Skeletal muscle tissue (tissue), 3 donors: ENCODE measurements at regions not wholly inside any gene's neighbourhood (a gene's known extent, or its start where the extent isn't known, plus 50 kb on each side); places are given as distances from the start of the nearest gene placed in this dataset.
"Not testable (repeated sequence)": the region's sequence is repeated elsewhere in the genome, so short reads cannot be mapped to it uniquely, and the experiment has no call there.

Experiments
- H3K27ac ChIP-seq: one replicate; pipeline ENCODE4 v1.7.0; 2013; ENCODE audit warnings: mild to moderate bottlenecking, low read depth, low read length, inconsistent platforms
- H3K27me3 ChIP-seq, 3 donors: one replicate each; pipeline ENCODE4 v1.7.0; 2013; ENCODE audit warnings: low read length in 3 of 3; ENCODE audit not compliant: control insufficient read depth in 3 of 3, insufficient read depth in 3 of 3
- H3K36me3 ChIP-seq, 3 donors: one replicate each; pipeline ENCODE4 v1.7.0; 2013; ENCODE audit warnings: low read length in 3 of 3; ENCODE audit not compliant: control insufficient read depth in 3 of 3, insufficient read depth in 3 of 3
- H3K4me1 ChIP-seq, 3 donors: one replicate each; pipeline ENCODE4 v1.7.0; 2013; ENCODE audit warnings: low read length in 3 of 3, mild to moderate bottlenecking in 3 of 3; ENCODE audit not compliant: control insufficient read depth in 3 of 3, insufficient read depth in 3 of 3
- H3K4me3 ChIP-seq, 3 donors: one replicate each; pipeline ENCODE4 v1.7.0; 2013; ENCODE audit warnings: low read length in 3 of 3
- H3K9ac ChIP-seq, 3 donors: one replicate each; pipeline ENCODE4 v1.7.0; 2013; ENCODE audit warnings: low read length in 3 of 3, mild to moderate bottlenecking in 3 of 3, moderate library complexity in 2 of 3, low read depth in 1 of 3
- H3K9me3 ChIP-seq, 3 donors: one replicate each; pipeline ENCODE4 v1.7.0; 2013; ENCODE audit warnings: low read length in 3 of 3; ENCODE audit not compliant: control insufficient read depth in 3 of 3
- donor health status: Osteomylitis.

DNA sequence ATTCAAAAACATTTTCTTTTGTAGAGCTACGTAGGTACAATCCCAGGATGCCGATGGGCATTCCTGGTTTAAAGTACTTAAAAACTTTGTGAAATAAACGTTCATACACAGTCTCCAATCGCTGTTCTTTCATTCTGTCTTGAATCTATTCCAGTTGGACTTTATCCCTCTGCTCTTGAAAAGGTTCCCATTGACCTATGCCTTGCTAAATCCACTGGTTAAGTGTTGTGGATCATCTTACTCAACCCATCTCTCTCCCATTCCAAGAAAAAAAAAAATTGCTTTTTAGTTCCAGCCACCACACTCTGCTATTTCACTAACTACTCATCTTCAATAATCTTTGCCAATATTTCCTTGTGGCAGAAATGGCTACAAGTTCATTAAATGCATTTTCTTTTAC, 542.3 kb upstream of the GRIA3 start:
- Histone ChIP-seq H3K4me1 (no peaks in the 10 kb centered on the region), H3K4me3 (no peak overlapping the region), H3K9ac (no peak overlapping the region), H3K9me3 (no peaks in the 10 kb centered on the region), H3K27me3 (no peaks in the 10 kb centered on the region), H3K36me3 (no peaks in the 10 kb centered on the region), H3K27ac (no peak overlapping the region)

GRCh38 chrX:122655256-122655655, 528.8 kb upstream of the GRIA3 start:
- not testable (repeated sequence) for H3K36me3 ChIP-seq, H3K27me3 ChIP-seq, H3K4me1 ChIP-seq, H3K4me3 ChIP-seq, H3K9me3 ChIP-seq, H3K9ac ChIP-seq, H3K27ac ChIP-seq

- Histone ChIP-seq H3K4me1 (no peaks in the 10 kb centered on the region), H3K36me3 (no peaks in the 10 kb centered on the region), H3K27ac (no peak overlapping the region), H3K27me3 (no peaks in the 10 kb centered on the region), H3K9me3 (no peaks in the 10 kb centered on the region), H3K4me3 (no peak overlapping the region), H3K9ac (no peak overlapping the region)
Observed at GRCh38 chrX:122666601-122667000, 517.5 kb upstream of the GRIA3 start.

GRCh38 chrX:122667667-122668066, 516.4 kb upstream of the GRIA3 start:
- H3K27me3 ChIP-seq = no peaks in the 10 kb centered on the region
- H3K9ac ChIP-seq = no peak overlapping the region
- no peak overlapping the region for H3K27ac ChIP-seq
- no peak overlapping the region for H3K4me3 ChIP-seq
- H3K4me1 ChIP-seq = no peaks in the 10 kb centered on the region
- H3K9me3 ChIP-seq = no peaks in the 10 kb centered on the region
- no peaks in the 10 kb centered on the region for H3K36me3 ChIP-seq

DNA sequence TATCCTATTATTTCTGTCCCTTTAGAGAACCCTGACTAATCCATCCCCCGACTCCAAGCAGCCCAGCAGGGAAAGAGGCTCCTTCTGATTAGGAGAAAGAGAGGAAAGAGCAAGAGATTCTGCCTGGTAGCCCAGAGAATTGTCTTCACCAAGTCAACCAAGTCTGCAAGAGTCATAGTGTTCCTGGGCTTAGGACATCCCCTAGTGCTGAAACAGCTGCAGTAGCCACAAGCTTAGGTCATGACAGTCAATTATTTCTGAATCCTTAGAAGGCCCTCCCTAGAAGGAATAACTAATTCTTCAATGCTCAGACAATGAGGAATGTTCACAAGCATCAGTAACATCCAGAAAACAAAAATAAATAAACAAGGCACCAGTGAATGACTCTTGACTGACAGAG, 480.3 kb upstream of the GRIA3 start:
- H3K9ac ChIP-seq = no peak overlapping the region
- H3K36me3 ChIP-seq = no peaks in the 10 kb centered on the region
- no peak overlapping the region for H3K4me3 ChIP-seq
- H3K9me3 ChIP-seq = no peaks in the 10 kb centered on the region
- H3K27me3 ChIP-seq = no peaks in the 10 kb centered on the region
- H3K27ac ChIP-seq = no peak overlapping the region
- H3K4me1 ChIP-seq = no peaks in the 10 kb centered on the region

GRCh38 chrX:122739770-122740169, 444.3 kb upstream of the GRIA3 start:
- H3K4me1 ChIP-seq = no peaks in the 10 kb centered on the region
- peaks cover 0 to 3% (median 0%) of the 10 kb centered on the region in 3 donors for H3K9me3 ChIP-seq
- H3K4me3 ChIP-seq = no peak overlapping the region
- H3K27ac ChIP-seq = no peak overlapping the region
- no peaks in the 10 kb centered on the region for H3K36me3 ChIP-seq
- no peaks in the 10 kb centered on the region for H3K27me3 ChIP-seq
- no peak overlapping the region for H3K9ac ChIP-seq

DNA sequence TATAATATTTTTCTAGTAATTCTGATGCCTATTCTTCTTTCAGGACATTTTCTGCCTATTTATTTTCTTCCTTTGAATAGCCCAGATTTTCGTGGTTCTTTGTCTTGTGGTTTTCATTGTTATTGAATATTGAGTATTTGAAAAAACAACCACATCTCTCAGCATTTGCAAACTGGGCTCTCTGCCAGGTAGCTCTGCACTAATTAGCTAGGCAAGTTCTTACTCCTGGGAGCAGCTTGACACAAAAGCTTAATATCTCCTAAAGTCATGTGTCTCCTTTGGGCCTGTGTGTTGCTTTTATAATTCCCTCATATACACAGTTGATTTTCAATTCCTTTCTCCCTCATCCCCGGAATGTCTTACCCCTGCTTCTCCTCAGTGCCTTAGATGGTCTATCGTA, 413.5 kb upstream of the GRIA3 start:
- no peak overlapping the region for H3K9ac ChIP-seq
- H3K4me1 ChIP-seq = no peaks in the 10 kb centered on the region
- H3K4me3 ChIP-seq = no peak overlapping the region
- H3K9me3 ChIP-seq = no peaks in the 10 kb centered on the region
- H3K27ac ChIP-seq = no peak overlapping the region
- H3K27me3 ChIP-seq = no peaks in the 10 kb centered on the region
- no peaks in the 10 kb centered on the region for H3K36me3 ChIP-seq

DNA sequence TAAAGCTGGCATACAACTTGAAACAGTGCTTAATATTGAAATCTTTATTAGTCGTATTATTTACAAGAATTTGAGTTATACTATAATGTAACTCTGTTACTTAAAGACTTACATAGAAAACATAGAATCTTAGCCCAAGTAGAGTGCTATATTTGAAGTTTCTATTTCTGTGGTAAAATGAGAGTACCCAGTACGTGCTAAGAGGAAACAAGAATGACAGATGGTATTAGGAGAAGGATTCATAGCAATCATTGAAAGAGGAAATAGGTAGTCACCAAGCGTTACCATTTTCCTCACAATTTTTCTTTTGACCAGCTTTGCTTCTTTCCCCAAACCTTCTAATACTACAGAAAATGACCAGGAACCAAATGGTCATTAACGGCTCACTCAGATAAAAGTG, 412.1 kb upstream of the GRIA3 start:
- no peaks in the 10 kb centered on the region for H3K27me3 ChIP-seq
- no peaks in the 10 kb centered on the region for H3K36me3 ChIP-seq
- no peak overlapping the region for H3K27ac ChIP-seq
- H3K9ac ChIP-seq = no peak overlapping the region
- no peaks in the 10 kb centered on the region for H3K4me1 ChIP-seq
- H3K9me3 ChIP-seq = no peaks in the 10 kb centered on the region
- no peak overlapping the region for H3K4me3 ChIP-seq

- no peaks in the 10 kb centered on the region for H3K36me3 ChIP-seq
- H3K4me3 ChIP-seq = no peak overlapping the region
- H3K9me3 ChIP-seq = no peaks in the 10 kb centered on the region
- H3K27me3 ChIP-seq = no peaks in the 10 kb centered on the region
- H3K27ac ChIP-seq = no peak overlapping the region
- H3K9ac ChIP-seq = no peak overlapping the region
- H3K4me1 ChIP-seq = no peaks in the 10 kb centered on the region
Observed at GRCh38 chrX:122777766-122778165, 406.3 kb upstream of the GRIA3 start.

DNA sequence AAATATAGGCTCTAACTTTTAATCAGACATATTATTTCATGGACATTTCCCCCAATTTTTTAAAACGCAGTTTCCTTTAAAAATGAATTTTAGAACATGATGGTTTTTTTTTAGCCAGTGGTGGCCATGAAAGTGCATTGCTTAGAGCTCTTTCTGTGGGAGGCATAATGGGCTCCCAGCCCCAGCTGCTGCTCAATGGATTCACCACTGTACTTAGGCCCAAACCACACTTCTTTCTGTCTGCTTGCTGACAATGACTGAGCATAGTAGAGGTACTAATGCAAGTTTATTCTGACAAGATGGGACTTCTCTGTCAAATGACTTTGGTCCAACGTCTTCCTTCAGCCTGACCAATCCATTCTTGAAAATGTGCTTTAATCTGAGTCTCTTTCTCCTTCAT, 400.2 kb upstream of the GRIA3 start:
- H3K4me3 ChIP-seq = no peak overlapping the region
- H3K4me1 ChIP-seq = no peaks in the 10 kb centered on the region

GRCh38 chrX:122787231-122787630, 396.8 kb upstream of the GRIA3 start:
- H3K4me3 ChIP-seq = no peak overlapping the region
- no peaks in the 10 kb centered on the region for H3K4me1 ChIP-seq
- no peak overlapping the region for H3K9ac ChIP-seq
- H3K9me3 ChIP-seq = no peaks in the 10 kb centered on the region
- no peaks in the 10 kb centered on the region for H3K36me3 ChIP-seq
- H3K27me3 ChIP-seq = no peaks in the 10 kb centered on the region
- H3K27ac ChIP-seq = no peak overlapping the region

More for the DNA sequence above, 400.2 kb upstream of the GRIA3 start:
- no peaks in the 10 kb centered on the region for H3K27me3 ChIP-seq
- no peaks in the 10 kb centered on the region for H3K36me3 ChIP-seq
- H3K9ac ChIP-seq = no peak overlapping the region
- no peak overlapping the region for H3K27ac ChIP-seq
- no peaks in the 10 kb centered on the region for H3K9me3 ChIP-seq
